SK-N-MC (cell line): ENCODE measurements at regions not wholly inside any gene's neighbourhood (a gene's known extent, or its start where the extent isn't known, plus 50 kb on each side); places are given as distances from the start of the nearest gene placed in this dataset.

Source experiments
- EZH2 ChIP-seq: fragments of 200-600 bp; sonication (generic); IDR thresholded peaks from one replicate; pipeline ENCODE4 v1.6.1; 2017; ENCODE audit warnings: antibody characterized with exemption
- POLR2AphosphoS5 ChIP-seq: IDR thresholded peaks from 2 replicates; pipeline ENCODE4 v1.6.1; 2012; ENCODE audit warnings: mild to moderate bottlenecking, low read depth, low read length, borderline replicate concordance

GRCh38 chr2:153043385-153043784, 325.0 kb downstream of the ARL6IP6 start:
- TF ChIP-seq POLR2AphosphoS5 (no peak), EZH2 (no peak)
